ENCODE measurements at regions not wholly inside any gene's neighbourhood (a gene's known extent, or its start where the extent isn't known, plus 50 kb on each side); places are given as distances from the start of the nearest gene placed in this dataset.

DNA sequence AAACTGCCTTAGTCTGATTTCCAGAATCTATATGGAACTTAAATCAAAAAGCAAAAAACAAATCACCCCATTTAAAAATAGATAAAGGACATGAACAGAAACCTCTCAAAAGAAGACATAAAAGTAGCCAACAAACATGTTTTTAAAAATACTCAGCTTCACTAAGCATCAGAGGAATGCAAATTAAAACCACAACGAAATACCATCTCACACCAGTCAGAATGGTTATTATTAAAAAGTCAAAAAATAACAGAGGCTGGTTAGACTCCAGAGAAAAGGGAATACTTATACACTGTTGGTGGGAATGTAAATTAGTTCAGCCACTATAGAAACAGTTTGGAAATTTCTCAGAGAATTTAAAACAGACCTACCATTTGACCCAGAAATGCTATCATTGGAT, 367.9 kb downstream of the ZIC4 start:
- TF ChIP-seq, protein P1, sequence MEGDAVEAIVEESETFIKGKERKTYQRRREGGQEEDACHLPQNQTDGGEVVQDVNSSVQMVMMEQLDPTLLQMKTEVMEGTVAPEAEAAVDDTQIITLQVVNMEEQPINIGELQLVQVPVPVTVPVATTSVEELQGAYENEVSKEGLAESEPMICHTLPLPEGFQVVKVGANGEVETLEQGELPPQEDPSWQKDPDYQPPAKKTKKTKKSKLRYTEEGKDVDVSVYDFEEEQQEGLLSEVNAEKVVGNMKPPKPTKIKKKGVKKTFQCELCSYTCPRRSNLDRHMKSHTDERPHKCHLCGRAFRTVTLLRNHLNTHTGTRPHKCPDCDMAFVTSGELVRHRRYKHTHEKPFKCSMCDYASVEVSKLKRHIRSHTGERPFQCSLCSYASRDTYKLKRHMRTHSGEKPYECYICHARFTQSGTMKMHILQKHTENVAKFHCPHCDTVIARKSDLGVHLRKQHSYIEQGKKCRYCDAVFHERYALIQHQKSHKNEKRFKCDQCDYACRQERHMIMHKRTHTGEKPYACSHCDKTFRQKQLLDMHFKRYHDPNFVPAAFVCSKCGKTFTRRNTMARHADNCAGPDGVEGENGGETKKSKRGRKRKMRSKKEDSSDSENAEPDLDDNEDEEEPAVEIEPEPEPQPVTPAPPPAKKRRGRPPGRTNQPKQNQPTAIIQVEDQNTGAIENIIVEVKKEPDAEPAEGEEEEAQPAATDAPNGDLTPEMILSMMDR (IDR thresholded peaks at IDR 0.05): no peak
- TF ChIP-seq, protein P2, sequence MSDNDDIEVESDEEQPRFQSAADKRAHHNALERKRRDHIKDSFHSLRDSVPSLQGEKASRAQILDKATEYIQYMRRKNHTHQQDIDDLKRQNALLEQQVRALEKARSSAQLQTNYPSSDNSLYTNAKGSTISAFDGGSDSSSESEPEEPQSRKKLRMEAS (CRISPR knock-in tag; IDR thresholded peaks at IDR 0.05): no peak
- TF ChIP-seq NFYB (CRISPR knock-in tag; conservative IDR thresholded peaks at IDR 0.05; ENCODE audit: low read depth) (no peak), JUN (CRISPR knock-in tag; IDR thresholded peaks at IDR 0.05) (no peak), CREM (CRISPR knock-in tag; IDR thresholded peaks at IDR 0.05) (no peak), IRF2 (CRISPR knock-in tag; IDR thresholded peaks at IDR 0.05; ENCODE audit: borderline replicate concordance, low read depth) (no peak), CREB1 (CRISPR knock-in tag; IDR thresholded peaks at IDR 0.05) (no peak)
- TF ChIP-seq, protein P3, sequence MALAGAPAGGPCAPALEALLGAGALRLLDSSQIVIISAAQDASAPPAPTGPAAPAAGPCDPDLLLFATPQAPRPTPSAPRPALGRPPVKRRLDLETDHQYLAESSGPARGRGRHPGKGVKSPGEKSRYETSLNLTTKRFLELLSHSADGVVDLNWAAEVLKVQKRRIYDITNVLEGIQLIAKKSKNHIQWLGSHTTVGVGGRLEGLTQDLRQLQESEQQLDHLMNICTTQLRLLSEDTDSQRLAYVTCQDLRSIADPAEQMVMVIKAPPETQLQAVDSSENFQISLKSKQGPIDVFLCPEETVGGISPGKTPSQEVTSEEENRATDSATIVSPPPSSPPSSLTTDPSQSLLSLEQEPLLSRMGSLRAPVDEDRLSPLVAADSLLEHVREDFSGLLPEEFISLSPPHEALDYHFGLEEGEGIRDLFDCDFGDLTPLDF (CRISPR knock-in tag; IDR thresholded peaks at IDR 0.05): no peak
- TF ChIP-seq, protein P4, sequence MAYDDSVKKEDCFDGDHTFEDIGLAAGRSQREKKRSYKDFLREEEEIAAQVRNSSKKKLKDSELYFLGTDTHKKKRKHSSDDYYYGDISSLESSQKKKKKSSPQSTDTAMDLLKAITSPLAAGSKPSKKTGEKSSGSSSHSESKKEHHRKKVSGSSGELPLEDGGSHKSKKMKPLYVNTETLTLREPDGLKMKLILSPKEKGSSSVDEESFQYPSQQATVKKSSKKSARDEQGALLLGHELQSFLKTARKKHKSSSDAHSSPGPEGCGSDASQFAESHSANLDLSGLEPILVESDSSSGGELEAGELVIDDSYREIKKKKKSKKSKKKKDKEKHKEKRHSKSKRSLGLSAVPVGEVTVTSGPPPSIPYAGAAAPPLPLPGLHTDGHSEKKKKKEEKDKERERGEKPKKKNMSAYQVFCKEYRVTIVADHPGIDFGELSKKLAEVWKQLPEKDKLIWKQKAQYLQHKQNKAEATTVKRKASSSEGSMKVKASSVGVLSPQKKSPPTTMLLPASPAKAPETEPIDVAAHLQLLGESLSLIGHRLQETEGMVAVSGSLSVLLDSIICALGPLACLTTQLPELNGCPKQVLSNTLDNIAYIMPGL (CRISPR knock-in tag; IDR thresholded peaks at IDR 0.05): no peak
- TF ChIP-seq, protein P5, sequence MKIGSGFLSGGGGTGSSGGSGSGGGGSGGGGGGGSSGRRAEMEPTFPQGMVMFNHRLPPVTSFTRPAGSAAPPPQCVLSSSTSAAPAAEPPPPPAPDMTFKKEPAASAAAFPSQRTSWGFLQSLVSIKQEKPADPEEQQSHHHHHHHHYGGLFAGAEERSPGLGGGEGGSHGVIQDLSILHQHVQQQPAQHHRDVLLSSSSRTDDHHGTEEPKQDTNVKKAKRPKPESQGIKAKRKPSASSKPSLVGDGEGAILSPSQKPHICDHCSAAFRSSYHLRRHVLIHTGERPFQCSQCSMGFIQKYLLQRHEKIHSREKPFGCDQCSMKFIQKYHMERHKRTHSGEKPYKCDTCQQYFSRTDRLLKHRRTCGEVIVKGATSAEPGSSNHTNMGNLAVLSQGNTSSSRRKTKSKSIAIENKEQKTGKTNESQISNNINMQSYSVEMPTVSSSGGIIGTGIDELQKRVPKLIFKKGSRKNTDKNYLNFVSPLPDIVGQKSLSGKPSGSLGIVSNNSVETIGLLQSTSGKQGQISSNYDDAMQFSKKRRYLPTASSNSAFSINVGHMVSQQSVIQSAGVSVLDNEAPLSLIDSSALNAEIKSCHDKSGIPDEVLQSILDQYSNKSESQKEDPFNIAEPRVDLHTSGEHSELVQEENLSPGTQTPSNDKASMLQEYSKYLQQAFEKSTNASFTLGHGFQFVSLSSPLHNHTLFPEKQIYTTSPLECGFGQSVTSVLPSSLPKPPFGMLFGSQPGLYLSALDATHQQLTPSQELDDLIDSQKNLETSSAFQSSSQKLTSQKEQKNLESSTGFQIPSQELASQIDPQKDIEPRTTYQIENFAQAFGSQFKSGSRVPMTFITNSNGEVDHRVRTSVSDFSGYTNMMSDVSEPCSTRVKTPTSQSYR (CRISPR knock-in tag; IDR thresholded peaks at IDR 0.05): no peak
- TF ChIP-seq, protein P6, sequence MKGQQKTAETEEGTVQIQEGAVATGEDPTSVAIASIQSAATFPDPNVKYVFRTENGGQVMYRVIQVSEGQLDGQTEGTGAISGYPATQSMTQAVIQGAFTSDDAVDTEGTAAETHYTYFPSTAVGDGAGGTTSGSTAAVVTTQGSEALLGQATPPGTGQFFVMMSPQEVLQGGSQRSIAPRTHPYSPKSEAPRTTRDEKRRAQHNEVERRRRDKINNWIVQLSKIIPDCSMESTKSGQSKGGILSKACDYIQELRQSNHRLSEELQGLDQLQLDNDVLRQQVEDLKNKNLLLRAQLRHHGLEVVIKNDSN (CRISPR knock-in tag; IDR thresholded peaks at IDR 0.05): no peak
- TF ChIP-seq, protein P7, sequence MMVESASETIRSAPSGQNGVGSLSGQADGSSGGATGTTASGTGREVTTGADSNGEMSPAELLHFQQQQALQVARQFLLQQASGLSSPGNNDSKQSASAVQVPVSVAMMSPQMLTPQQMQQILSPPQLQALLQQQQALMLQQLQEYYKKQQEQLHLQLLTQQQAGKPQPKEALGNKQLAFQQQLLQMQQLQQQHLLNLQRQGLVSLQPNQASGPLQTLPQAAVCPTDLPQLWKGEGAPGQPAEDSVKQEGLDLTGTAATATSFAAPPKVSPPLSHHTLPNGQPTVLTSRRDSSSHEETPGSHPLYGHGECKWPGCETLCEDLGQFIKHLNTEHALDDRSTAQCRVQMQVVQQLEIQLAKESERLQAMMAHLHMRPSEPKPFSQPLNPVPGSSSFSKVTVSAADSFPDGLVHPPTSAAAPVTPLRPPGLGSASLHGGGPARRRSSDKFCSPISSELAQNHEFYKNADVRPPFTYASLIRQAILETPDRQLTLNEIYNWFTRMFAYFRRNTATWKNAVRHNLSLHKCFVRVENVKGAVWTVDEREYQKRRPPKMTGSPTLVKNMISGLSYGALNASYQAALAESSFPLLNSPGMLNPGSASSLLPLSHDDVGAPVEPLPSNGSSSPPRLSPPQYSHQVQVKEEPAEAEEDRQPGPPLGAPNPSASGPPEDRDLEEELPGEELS (CRISPR knock-in tag; IDR thresholded peaks at IDR 0.05): no peak

Data from WTC11 (cell line).